Thyroid gland (tissue), 4 donors: ENCODE measurements at regions not wholly inside any gene's neighbourhood (a gene's known extent, or its start where the extent isn't known, plus 50 kb on each side); places are given as distances from the start of the nearest gene placed in this dataset.

Experiments used
- CTCF ChIP-seq, 6 experiments: fragments of 200-600 bp in 3 of 6; fragments of 450-650 bp in 3 of 6; sonication (generic) in 3 of 6; IDR thresholded peaks; one replicate each; pipeline ENCODE4 v1.5.1; 2016 to 2019; ENCODE audit warnings: antibody characterized with exemption in 6 of 6, mild to moderate bottlenecking in 2 of 6, inconsistent platforms in 1 of 6, moderate library complexity in 1 of 6
- POLR2A ChIP-seq, 2 donors: fragments of 450-650 bp; IDR thresholded peaks; one replicate each; pipeline ENCODE4 v1.6.1; 2017; ENCODE audit warnings: antibody characterized with exemption in 2 of 2, mild to moderate bottlenecking in 2 of 2, moderate library complexity in 1 of 2

GRCh38 chr2:35428548-35428947 is 927.0 kb upstream of the CRIM1 start:
- TF ChIP-seq POLR2A (IDR thresholded peaks at IDR 0.05) (no peak), CTCF (IDR thresholded peaks at IDR 0.05) (peak in 2 of 6 experiments; percentile 4 to 38)
